ENCODE measurements at regions not wholly inside any gene's neighbourhood (a gene's known extent, or its start where the extent isn't known, plus 50 kb on each side); places are given as distances from the start of the nearest gene placed in this dataset.
"Not testable (repeated sequence)": the region's sequence is repeated elsewhere in the genome, so short reads cannot be mapped to it uniquely, and the experiment has no call there.

- Histone ChIP-seq H3K9me3 (no peaks in the 10 kb centered on the region), H3K27ac (no peak overlapping the region), H3K36me3 (no peaks in the 10 kb centered on the region), H3K27me3 (no peaks in the 10 kb centered on the region), H3K4me1 (no peaks in the 10 kb centered on the region), H3K4me3 (no peak overlapping the region)
- intact Hi-C loops (cut with DNase I), result no loop called here
- DNase-seq, result no peak
- TF ChIP-seq, protein P1, sequence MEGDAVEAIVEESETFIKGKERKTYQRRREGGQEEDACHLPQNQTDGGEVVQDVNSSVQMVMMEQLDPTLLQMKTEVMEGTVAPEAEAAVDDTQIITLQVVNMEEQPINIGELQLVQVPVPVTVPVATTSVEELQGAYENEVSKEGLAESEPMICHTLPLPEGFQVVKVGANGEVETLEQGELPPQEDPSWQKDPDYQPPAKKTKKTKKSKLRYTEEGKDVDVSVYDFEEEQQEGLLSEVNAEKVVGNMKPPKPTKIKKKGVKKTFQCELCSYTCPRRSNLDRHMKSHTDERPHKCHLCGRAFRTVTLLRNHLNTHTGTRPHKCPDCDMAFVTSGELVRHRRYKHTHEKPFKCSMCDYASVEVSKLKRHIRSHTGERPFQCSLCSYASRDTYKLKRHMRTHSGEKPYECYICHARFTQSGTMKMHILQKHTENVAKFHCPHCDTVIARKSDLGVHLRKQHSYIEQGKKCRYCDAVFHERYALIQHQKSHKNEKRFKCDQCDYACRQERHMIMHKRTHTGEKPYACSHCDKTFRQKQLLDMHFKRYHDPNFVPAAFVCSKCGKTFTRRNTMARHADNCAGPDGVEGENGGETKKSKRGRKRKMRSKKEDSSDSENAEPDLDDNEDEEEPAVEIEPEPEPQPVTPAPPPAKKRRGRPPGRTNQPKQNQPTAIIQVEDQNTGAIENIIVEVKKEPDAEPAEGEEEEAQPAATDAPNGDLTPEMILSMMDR (IDR thresholded peaks at IDR 0.05), result no peak
- no peak for TF ChIP-seq POLR2A (IDR thresholded peaks at IDR 0.05)
- 54% methylated on average over 4 of the region's 4 CpGs for WGBS (ENCODE audit: insufficient coverage, low coverage, low lambda C conversion rate, missing lambda C conversion rate)
- ATAC-seq, result no peak
Measured at GRCh38 chr12:73585136-73585535, 952.5 kb upstream of the ATXN7L3B start.

- Histone ChIP-seq H3K36me3 (no peaks in the 10 kb centered on the region), H3K4me3 (no peak overlapping the region), H3K4me1 (no peaks in the 10 kb centered on the region), H3K9me3 (no peaks in the 10 kb centered on the region), H3K27ac (no peak overlapping the region), H3K27me3 (no peaks in the 10 kb centered on the region)
- ATAC-seq, result no peak
- TF ChIP-seq, protein P1 (IDR thresholded peaks at IDR 0.05), result no peak
- TF ChIP-seq POLR2A (IDR thresholded peaks at IDR 0.05), result no peak
- no peak for DNase-seq
- intact Hi-C loops (cut with DNase I), result no loop called here
- WGBS (ENCODE audit: insufficient coverage, low coverage, low lambda C conversion rate, missing lambda C conversion rate), result 69% methylated on average over 1 of the region's 1 CpG
Measured at GRCh38 chr12:73589220-73589619, 948.4 kb upstream of the ATXN7L3B start.

DNA sequence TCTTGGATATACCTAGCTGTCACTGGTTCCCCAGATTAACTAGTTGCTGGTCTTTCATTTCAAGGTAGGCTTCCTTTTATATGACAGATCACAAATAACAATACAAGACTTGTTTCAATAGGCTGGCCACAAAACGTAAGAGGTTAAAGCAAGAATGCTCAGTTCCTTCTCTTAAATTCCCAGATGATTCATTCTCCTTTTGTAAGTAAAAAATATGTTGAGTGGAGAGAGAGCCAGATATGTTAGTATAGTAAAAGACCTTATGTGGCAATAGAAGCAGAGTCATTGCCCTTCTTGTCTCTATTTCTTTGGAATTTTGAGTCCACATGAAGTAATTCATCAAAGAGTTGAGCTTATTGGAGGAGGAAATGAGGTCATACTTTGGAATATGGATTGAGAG is 939.0 kb upstream of the ATXN7L3B start:
- Histone ChIP-seq H3K4me3 (no peak overlapping the region), H3K27ac (no peak overlapping the region), H3K9me3 (no peaks in the 10 kb centered on the region), H3K27me3 (no peaks in the 10 kb centered on the region), H3K4me1 (no peaks in the 10 kb centered on the region), H3K36me3 (no peaks in the 10 kb centered on the region)
- intact Hi-C loops (cut with DNase I), result no loop called here
- no peak for TF ChIP-seq POLR2A (IDR thresholded peaks at IDR 0.05)
- TF ChIP-seq, protein P1 (IDR thresholded peaks at IDR 0.05), result no peak
- WGBS (ENCODE audit: insufficient coverage, low coverage, low lambda C conversion rate, missing lambda C conversion rate), result 37% methylated on average over 1 of the region's 1 CpG
- no peak for ATAC-seq
- no peak for DNase-seq

DNA sequence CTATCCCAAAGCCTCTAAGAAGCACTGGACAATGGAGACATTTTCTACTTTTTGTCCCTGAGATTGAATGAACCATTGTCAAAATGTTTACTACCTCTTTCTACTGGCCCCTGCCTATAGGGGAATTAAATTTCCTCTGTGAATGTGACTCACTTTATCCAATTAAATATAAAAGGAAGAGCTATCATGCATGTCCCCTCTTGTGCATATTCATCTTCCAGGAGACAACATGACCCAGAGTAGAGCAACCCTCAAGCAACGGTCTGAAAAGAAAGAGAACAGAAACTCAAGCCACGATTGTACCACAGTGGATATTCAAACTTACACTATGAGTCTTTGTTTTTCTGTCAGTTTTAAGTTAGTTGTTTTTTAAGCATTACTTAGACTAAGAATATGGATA is 938.4 kb upstream of the ATXN7L3B start:
- Histone ChIP-seq H3K4me1 (no peaks in the 10 kb centered on the region), H3K9me3 (no peaks in the 10 kb centered on the region), H3K4me3 (no peak overlapping the region), H3K27ac (no peak overlapping the region), H3K36me3 (no peaks in the 10 kb centered on the region), H3K27me3 (no peaks in the 10 kb centered on the region)
- ATAC-seq (no peak), DNase-seq (no peak)
- 64% methylated on average over 2 of the region's 2 CpGs for WGBS (ENCODE audit: insufficient coverage, low coverage, low lambda C conversion rate, missing lambda C conversion rate)
- intact Hi-C loops (cut with DNase I), result no loop called here
- TF ChIP-seq, protein P1 (IDR thresholded peaks at IDR 0.05), result no peak
- TF ChIP-seq POLR2A (IDR thresholded peaks at IDR 0.05), result no peak

GRCh38 chr12:73605925-73606324 is 931.7 kb upstream of the ATXN7L3B start:
- intact Hi-C loops (cut with DNase I); DNase-seq; H3K36me3 ChIP-seq; ATAC-seq; H3K27ac ChIP-seq; H3K4me1 ChIP-seq; H3K4me3 ChIP-seq; H3K27me3 ChIP-seq; H3K9me3 ChIP-seq: not testable (repeated sequence)
- WGBS (ENCODE audit: insufficient coverage, low coverage, low lambda C conversion rate, missing lambda C conversion rate), result 31% methylated on average over 3 of the region's 9 CpGs
